Tibial artery (tissue), 4 donors: ENCODE measurements at regions not wholly inside any gene's neighbourhood (a gene's known extent, or its start where the extent isn't known, plus 50 kb on each side); places are given as distances from the start of the nearest gene placed in this dataset.

Experiments
- DNase-seq, 2 donors: peaks; one replicate each; pipeline ENCODE4 v3.0.0-alpha.2; 2019
- H3K27ac ChIP-seq, 2 donors: fragments of 200-600 bp; sonication (generic) in 1 of 2; 1 replicate in 1 of 2; 2 replicates in 1 of 2; pipeline ENCODE4 v1.5.1; 2018 to 2019; ENCODE audit warnings: mild to moderate bottlenecking in 1 of 2
- H3K27me3 ChIP-seq, 2 donors: fragments of 200-600 bp; sonication (generic) in 1 of 2; one replicate each; pipeline versions ENCODE4 v1.5.1 to v1.6.0; 2016 to 2019
- H3K36me3 ChIP-seq, 3 donors: fragments of 200-600 bp; sonication (generic) in 2 of 3; one replicate each; pipeline ENCODE4 v1.5.1; 2016 to 2019; ENCODE audit warnings: mild to moderate bottlenecking in 2 of 3
- H3K4me1 ChIP-seq, 4 donors: fragments of 200-600 bp; sonication (generic) in 2 of 4; 1 replicate in 3 of 4; 2 replicates in 1 of 4; pipeline ENCODE4 v1.5.1; 2016 to 2019
- H3K4me3 ChIP-seq, 2 donors: fragments of 200-600 bp; sonication (generic) in 1 of 2; 1 replicate in 1 of 2; 2 replicates in 1 of 2; pipeline ENCODE4 v1.5.1; 2018 to 2019; ENCODE audit warnings: mild to moderate bottlenecking in 2 of 2
- H3K9me3 ChIP-seq, 3 donors: fragments of 200-600 bp; sonication (generic) in 1 of 3; one replicate each; pipeline ENCODE4 v1.5.1; 2016 to 2019
- intact Hi-C: fragments of 100-400 bp; cut with DNase I; formaldehyde crosslinking; loops from one replicate; pipeline ENCODE4 v1.15.0; 2023; ENCODE audit warnings: low total_unique reads
- TF ChIP-seq, protein P1 (sequence below), 2 experiments: fragments of 200-600 bp in 1 of 2; fragments of 450-650 bp in 1 of 2; IDR thresholded peaks; one replicate each; pipeline ENCODE4 v1.5.1; 2017 to 2019; ENCODE audit warnings: antibody characterized with exemption in 2 of 2, mild to moderate bottlenecking in 1 of 2, moderate library complexity in 1 of 2

- Histone ChIP-seq H3K27ac (no peak overlapping the region), H3K9me3 (no peaks in the 10 kb centered on the region), H3K4me1 (peaks cover 0 to 3% (median 0%) of the 10 kb centered on the region in 4 donors), H3K4me3 (no peak overlapping the region), H3K36me3 (no peaks in the 10 kb centered on the region), H3K27me3 (no peaks in the 10 kb centered on the region)
- TF ChIP-seq, protein P1, sequence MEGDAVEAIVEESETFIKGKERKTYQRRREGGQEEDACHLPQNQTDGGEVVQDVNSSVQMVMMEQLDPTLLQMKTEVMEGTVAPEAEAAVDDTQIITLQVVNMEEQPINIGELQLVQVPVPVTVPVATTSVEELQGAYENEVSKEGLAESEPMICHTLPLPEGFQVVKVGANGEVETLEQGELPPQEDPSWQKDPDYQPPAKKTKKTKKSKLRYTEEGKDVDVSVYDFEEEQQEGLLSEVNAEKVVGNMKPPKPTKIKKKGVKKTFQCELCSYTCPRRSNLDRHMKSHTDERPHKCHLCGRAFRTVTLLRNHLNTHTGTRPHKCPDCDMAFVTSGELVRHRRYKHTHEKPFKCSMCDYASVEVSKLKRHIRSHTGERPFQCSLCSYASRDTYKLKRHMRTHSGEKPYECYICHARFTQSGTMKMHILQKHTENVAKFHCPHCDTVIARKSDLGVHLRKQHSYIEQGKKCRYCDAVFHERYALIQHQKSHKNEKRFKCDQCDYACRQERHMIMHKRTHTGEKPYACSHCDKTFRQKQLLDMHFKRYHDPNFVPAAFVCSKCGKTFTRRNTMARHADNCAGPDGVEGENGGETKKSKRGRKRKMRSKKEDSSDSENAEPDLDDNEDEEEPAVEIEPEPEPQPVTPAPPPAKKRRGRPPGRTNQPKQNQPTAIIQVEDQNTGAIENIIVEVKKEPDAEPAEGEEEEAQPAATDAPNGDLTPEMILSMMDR (IDR thresholded peaks at IDR 0.05) = no peak
- intact Hi-C loops = no loop called here
- DNase-seq = no peak
These were observed 327.6 kb upstream of the ADAMTSL1 start for GRCh38 chr9:18146329-18146728.

DNA sequence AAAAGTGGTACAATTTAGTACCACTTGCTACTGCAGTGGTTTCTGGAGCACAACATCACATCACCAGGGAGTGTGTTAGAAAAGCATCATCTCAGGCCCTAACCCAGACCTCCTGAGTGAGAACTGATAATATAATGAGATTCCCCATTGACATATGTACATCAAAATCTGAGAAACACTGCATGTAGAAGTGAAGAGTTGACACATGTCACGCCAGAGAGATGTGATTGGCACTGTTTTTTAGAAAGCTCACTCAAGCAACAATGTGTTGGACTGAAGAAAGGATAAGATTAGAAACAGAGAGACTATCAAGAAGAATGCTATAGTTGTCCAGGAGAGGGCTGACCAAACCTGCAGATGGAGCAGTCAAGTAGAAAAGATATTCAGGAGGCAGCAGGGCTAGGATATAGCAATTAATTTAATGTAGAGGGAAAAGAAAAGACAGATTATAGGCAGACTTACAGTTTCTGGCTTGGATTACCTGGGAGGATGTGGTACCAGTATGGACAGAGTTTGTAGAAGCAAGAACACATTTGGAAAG is 324.4 kb upstream of the ADAMTSL1 start:
- no peak overlapping the region for H3K27ac ChIP-seq
- no peaks in the 10 kb centered on the region for H3K9me3 ChIP-seq
- no peak overlapping the region for H3K4me3 ChIP-seq
- H3K27me3 ChIP-seq = no peaks in the 10 kb centered on the region
- DNase-seq = no peak
- H3K36me3 ChIP-seq = no peaks in the 10 kb centered on the region
- intact Hi-C loops = no loop called here
- TF ChIP-seq, protein P1 (IDR thresholded peaks at IDR 0.05) = no peak
- H3K4me1 ChIP-seq = peaks cover 0 to 3% (median 0%) of the 10 kb centered on the region in 4 donors

GRCh38 chr9:18154661-18155060 is 319.3 kb upstream of the ADAMTSL1 start:
- intact Hi-C loops = no loop called here

DNA sequence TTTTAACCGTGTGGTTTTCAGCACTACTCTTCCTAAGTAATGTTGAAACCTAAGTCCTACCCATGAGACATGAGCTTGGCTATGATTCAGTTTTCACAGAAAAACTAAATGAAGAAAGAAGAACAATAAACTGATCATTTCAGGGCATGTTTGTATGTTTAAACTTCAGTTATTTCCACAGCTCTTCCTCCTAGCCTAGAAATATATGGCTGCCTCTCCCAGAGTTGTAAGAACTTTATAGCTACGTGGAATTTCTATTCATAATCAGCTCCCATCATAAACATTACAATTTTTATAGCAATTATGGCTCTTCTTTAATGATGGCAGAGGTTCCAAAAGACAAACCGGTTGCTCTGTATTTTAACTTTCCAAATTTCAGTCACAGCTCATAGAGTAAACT is 314.7 kb upstream of the ADAMTSL1 start:
- H3K4me1 ChIP-seq = no peaks in the 10 kb centered on the region
- H3K4me3 ChIP-seq = no peak overlapping the region
- DNase-seq = no peak
- H3K27ac ChIP-seq = no peak overlapping the region
- TF ChIP-seq, protein P1 (IDR thresholded peaks at IDR 0.05) = no peak
- H3K36me3 ChIP-seq = no peaks in the 10 kb centered on the region
- no peaks in the 10 kb centered on the region for H3K9me3 ChIP-seq
- intact Hi-C loops = no loop called here
- no peaks in the 10 kb centered on the region for H3K27me3 ChIP-seq

More at GRCh38 chr9:18154661-18155060, 319.3 kb upstream of the ADAMTSL1 start:
- TF ChIP-seq, protein P1 (IDR thresholded peaks at IDR 0.05) = no peak
- Histone ChIP-seq H3K36me3 (no peaks in the 10 kb centered on the region), H3K27me3 (no peaks in the 10 kb centered on the region), H3K4me1 (no peaks in the 10 kb centered on the region), H3K9me3 (no peaks in the 10 kb centered on the region), H3K4me3 (no peak overlapping the region), H3K27ac (no peak overlapping the region)
- no peak for DNase-seq

- TF ChIP-seq, protein P1 (IDR thresholded peaks at IDR 0.05) = no peak
- H3K4me1 ChIP-seq = no peaks in the 10 kb centered on the region
- no peaks in the 10 kb centered on the region for H3K36me3 ChIP-seq
- H3K27ac ChIP-seq = no peak overlapping the region
- intact Hi-C loops = no loop called here
- H3K9me3 ChIP-seq = no peaks in the 10 kb centered on the region
- H3K4me3 ChIP-seq = no peak overlapping the region
- DNase-seq = no peak
- H3K27me3 ChIP-seq = no peaks in the 10 kb centered on the region
These were observed 310.8 kb upstream of the ADAMTSL1 start for GRCh38 chr9:18163146-18163545.

GRCh38 chr9:18167733-18168132 is 306.2 kb upstream of the ADAMTSL1 start:
- no peaks in the 10 kb centered on the region for H3K27me3 ChIP-seq
- H3K27ac ChIP-seq = no peak overlapping the region
- no peaks in the 10 kb centered on the region for H3K4me1 ChIP-seq
- intact Hi-C loops = no loop called here
- TF ChIP-seq, protein P1 (IDR thresholded peaks at IDR 0.05) = no peak
- DNase-seq = no peak
- H3K9me3 ChIP-seq = no peaks in the 10 kb centered on the region
- no peaks in the 10 kb centered on the region for H3K36me3 ChIP-seq
- H3K4me3 ChIP-seq = no peak overlapping the region
